Activated naive CD4-positive, alpha-beta T cell treated with anti-CD3 and anti-CD28 coated beads for 36 hours (primary cell): ENCODE measurements at regions not wholly inside any gene's neighbourhood (a gene's known extent, or its start where the extent isn't known, plus 50 kb on each side); places are given as distances from the start of the nearest gene placed in this dataset.

Experiments
- CTCF ChIA-PET: fragments of 350-600 bp; sonication (Branson Sonifier 250); formaldehyde crosslinking; loops from one replicate; lab custom pipeline; 2021; ENCODE audit warnings: antibody characterized with exemption; lab: Charles Lee
- DNase-seq: peaks from one replicate; pipeline ENCODE4 v3.0.0-alpha.2; 2020
- H3K27ac Mint-ChIP-seq: one replicate; pipeline ENCODE4 v1.8.0; 2021; ENCODE audit warnings: mild to moderate bottlenecking, mixed read lengths
- H3K27me3 Mint-ChIP-seq: one replicate; pipeline ENCODE4 v1.8.0; 2021; ENCODE audit warnings: low read depth, mixed read lengths
- H3K36me3 Mint-ChIP-seq: one replicate; pipeline ENCODE4 v1.8.0; 2021; ENCODE audit warnings: low read depth, mixed read lengths
- H3K4me1 Mint-ChIP-seq: one replicate; pipeline ENCODE4 v1.8.0; 2021; ENCODE audit warnings: low read depth, mixed read lengths
- H3K4me3 Mint-ChIP-seq: one replicate; pipeline ENCODE4 v1.8.0; 2021; ENCODE audit warnings: mild to moderate bottlenecking, moderate library complexity, mixed read lengths
- H3K9me3 Mint-ChIP-seq: one replicate; pipeline ENCODE4 v1.8.0; 2021; ENCODE audit warnings: mixed read lengths
- intact Hi-C: fragments of 100-400 bp; cut with micrococcal nuclease; formaldehyde crosslinking; loops from one replicate; pipeline ENCODE4 v1.15.1; 2023

DNA sequence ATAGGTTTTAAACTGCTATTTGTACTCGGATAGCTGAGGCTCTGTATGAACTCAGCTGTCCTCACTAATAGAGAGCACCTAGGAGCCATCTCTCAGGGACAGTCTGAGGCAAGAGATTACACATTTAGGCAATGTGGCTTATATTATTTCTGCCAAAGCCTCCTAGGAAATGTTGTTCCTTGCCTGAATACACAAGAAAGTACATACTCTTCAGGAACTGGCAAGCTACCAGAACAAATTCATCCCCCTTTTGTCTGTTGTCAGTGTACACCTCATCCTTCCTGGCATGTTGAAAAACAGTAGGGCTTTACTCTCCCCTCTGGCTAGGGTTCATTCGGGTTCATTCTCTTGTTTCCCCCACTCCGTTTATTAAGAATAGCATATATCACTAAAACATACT is 615.9 kb upstream of the FAT3 start:
- H3K36me3 Mint-ChIP-seq: no peaks in the 10 kb centered on the region
- no peak overlapping the region for H3K4me3 Mint-ChIP-seq
- intact Hi-C loops: no loop called here
- H3K4me1 Mint-ChIP-seq: no peaks in the 10 kb centered on the region
- H3K27me3 Mint-ChIP-seq: no peaks in the 10 kb centered on the region
- DNase-seq: no peak
- H3K9me3 Mint-ChIP-seq: peaks cover 6% of the 10 kb centered on the region
- H3K27ac Mint-ChIP-seq: no peak overlapping the region
- CTCF ChIA-PET: no interaction called here

DNA sequence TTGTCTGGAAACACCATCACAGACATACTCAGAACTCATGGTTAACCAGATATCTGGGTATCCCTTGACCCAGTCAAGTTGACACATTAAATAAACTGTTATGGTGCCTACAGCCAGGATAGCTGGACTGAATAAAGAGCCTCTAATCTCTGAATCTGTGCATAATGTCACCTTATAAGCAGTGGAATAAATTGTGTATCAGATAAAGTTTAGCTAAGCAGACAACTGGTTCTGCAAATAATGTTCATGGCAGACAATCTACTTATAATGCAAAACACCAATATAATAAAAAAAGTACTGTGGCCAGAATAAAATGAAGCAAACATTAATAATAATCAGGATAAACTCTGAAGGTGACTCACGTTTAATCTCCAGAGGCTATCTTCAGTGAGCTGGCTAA is 628.5 kb upstream of the FAT3 start:
- Mint-ChIP-seq H3K27me3 (no peaks in the 10 kb centered on the region), H3K36me3 (no peaks in the 10 kb centered on the region), H3K4me3 (no peak overlapping the region), H3K4me1 (no peaks in the 10 kb centered on the region), H3K9me3 (peaks cover 17% of the 10 kb centered on the region), H3K27ac (no peak overlapping the region)
- CTCF ChIA-PET: no interaction called here
- no peak for DNase-seq
- intact Hi-C loops: no loop called here

DNA sequence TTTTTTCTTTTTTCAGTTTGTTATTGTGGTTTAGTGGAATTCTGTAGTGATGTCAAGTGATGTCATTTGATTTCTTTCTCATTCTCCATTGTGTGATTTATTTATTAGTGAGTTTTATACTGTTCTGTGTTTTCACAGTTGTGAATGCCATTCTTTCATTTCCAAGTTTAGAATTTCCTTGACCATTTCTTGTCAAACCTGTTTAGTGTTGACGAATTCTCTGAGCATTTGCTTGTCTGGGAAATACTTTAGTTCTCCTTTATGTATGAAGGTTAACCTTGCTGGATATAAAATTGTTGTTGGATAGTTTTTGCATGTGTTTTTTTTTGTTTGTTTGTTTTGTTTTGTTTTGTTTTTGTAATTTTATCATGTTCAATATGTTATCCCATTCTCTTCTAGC is 633.6 kb upstream of the FAT3 start:
- CTCF ChIA-PET: no interaction called here
- no peak for DNase-seq
- no peaks in the 10 kb centered on the region for H3K27me3 Mint-ChIP-seq
- H3K36me3 Mint-ChIP-seq: no peaks in the 10 kb centered on the region
- intact Hi-C loops: no loop called here
- no peaks in the 10 kb centered on the region for H3K4me1 Mint-ChIP-seq
- H3K27ac Mint-ChIP-seq: no peak overlapping the region
- H3K4me3 Mint-ChIP-seq: no peak overlapping the region
- peaks cover 32% of the 10 kb centered on the region for H3K9me3 Mint-ChIP-seq

DNA sequence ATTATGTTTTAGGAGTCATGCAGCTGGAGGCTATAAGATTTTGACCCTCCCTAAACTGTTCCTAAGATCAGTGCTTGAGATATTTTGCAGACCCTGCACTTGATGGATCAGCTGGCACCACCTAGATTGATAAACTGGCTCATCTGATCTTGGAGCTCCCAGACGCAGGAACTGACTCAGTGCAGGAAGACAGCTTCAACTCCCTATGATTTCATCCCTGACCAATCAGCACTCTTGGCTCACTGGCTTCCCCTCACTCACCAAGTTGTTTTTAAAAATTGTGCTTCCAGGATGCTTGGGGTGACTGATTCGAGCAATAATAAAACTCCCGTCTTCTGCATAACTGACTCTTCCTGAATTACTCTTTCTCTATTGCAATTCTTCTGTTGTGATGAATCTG is 637.5 kb upstream of the FAT3 start:
- DNase-seq: no peak
- Mint-ChIP-seq H3K27me3 (no peaks in the 10 kb centered on the region), H3K4me3 (no peak overlapping the region), H3K9me3 (peaks cover 40% of the 10 kb centered on the region), H3K4me1 (no peaks in the 10 kb centered on the region), H3K27ac (no peak overlapping the region), H3K36me3 (no peaks in the 10 kb centered on the region)
- CTCF ChIA-PET: no interaction called here
- intact Hi-C loops: no loop called here

DNA sequence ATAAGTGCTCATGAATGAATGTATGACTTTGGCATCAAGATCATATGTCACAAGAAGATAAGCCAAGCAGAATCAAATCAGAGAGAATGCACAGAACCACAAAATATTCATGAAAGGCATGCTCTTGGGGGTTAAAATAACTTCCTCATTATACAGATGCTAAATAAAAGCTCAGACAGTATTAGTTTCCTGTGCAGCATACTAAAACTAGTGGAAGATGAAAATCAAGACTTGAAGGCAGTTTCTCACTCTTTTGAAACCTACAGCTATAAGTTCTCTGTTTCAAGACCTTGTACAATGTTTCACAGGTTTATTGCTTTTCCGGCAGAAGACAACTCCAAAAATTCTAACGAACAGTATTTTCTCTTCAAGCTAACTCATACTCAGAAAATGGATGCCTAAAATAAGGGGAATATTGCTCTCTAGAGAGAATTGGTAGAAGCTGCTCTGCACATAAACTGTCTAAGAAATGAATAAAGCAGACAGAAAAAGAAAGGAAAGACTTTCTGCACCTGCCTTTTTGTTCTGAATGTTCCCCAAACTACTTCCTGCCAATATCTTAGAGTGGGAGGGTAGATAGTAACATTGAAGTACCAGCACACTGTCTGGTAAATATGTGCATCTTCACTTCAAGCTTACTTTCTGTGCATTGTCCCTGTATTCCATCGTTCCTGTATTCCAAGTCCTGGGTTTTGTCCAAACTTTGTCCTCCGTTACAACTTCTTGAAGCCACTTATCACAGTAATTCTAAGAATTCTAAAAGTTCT is 639.4 kb upstream of the FAT3 start:
- Mint-ChIP-seq H3K4me1 (no peaks in the 10 kb centered on the region), H3K4me3 (no peak overlapping the region), H3K36me3 (no peaks in the 10 kb centered on the region), H3K27me3 (no peaks in the 10 kb centered on the region), H3K9me3 (peaks cover 43% of the 10 kb centered on the region), H3K27ac (no peak overlapping the region)
- CTCF ChIA-PET: no interaction called here
- intact Hi-C loops: no loop called here
- no peak for DNase-seq

DNA sequence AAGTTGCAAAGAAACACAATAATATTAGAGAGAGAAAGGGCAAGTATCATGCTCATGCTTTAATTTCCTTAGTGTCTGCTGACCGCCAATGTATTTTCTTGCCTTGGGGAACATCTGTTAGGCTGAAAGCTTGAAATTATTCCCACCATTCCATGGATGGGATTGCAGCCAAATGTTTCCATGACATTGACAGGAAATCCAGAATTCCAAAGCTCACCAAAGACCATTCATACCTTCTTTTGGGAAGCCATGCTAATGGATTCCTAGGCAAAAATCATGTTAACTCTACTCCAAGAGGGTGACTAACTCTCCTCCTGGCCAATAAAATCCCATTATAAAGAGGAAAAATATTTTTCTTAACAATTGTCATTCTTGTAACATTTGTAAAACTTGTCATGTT is 661.4 kb upstream of the FAT3 start:
- CTCF ChIA-PET: no interaction called here
- Mint-ChIP-seq H3K27me3 (no peaks in the 10 kb centered on the region), H3K4me1 (no peaks in the 10 kb centered on the region), H3K4me3 (no peak overlapping the region), H3K36me3 (no peaks in the 10 kb centered on the region), H3K9me3 (peaks cover 8% of the 10 kb centered on the region), H3K27ac (no peak overlapping the region)
- DNase-seq: no peak
- intact Hi-C loops: no loop called here

DNA sequence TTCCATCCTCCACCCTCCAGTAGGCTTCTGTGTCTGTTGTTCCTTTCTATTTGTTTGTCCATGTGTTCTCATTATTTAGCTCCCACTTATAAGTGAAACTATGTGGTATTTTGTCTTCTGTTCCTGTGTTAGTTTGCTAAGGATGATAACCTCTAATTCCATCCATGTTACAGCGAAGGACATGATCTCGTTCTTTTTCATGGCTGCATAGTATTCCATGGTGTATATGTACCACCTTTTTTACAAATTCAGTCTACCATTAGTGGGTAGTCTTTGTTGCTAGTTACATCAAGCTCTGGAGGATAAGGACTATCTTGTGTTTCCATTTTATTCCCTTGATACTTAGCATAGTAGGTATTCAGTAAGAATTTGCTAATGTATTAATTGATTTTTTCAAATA is 664.2 kb upstream of the FAT3 start:
- peaks cover 11% of the 10 kb centered on the region for H3K9me3 Mint-ChIP-seq
- no peak for DNase-seq
- no peak overlapping the region for H3K27ac Mint-ChIP-seq
- CTCF ChIA-PET: no interaction called here
- H3K4me3 Mint-ChIP-seq: no peak overlapping the region
- H3K27me3 Mint-ChIP-seq: no peaks in the 10 kb centered on the region
- no peaks in the 10 kb centered on the region for H3K4me1 Mint-ChIP-seq
- intact Hi-C loops: no loop called here
- H3K36me3 Mint-ChIP-seq: no peaks in the 10 kb centered on the region

DNA sequence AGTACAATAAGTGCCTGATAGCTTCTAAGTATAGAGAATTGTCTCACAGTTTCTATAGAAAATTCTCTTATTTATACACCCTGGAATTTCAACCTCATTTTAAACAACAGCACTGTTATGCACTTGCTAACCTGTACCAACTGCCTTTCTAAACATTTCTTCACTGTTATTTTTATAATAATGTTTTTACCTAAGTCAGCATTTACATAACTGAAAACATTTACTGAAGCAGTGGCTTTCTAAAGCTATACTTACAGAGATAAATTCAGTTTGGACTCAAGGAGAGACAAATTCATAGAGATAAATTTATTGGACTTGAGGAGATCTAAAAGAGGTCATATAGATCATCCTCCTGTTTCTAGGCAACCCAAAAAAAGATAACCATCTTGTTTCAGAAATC is 686.6 kb upstream of the FAT3 start:
- CTCF ChIA-PET: interaction anchor here (0.6 kb wide), 1 partner anchor 25 kb away, joined by 3 read pairs; no protein-coding TSS in a partner anchor
- H3K27me3 Mint-ChIP-seq: no peaks in the 10 kb centered on the region
- peaks cover 4% of the 10 kb centered on the region for H3K9me3 Mint-ChIP-seq
- intact Hi-C loops: no loop called here
- no peaks in the 10 kb centered on the region for H3K4me1 Mint-ChIP-seq
- DNase-seq: no peak
- no peak overlapping the region for H3K4me3 Mint-ChIP-seq
- H3K36me3 Mint-ChIP-seq: no peaks in the 10 kb centered on the region
- H3K27ac Mint-ChIP-seq: no peak overlapping the region

DNA sequence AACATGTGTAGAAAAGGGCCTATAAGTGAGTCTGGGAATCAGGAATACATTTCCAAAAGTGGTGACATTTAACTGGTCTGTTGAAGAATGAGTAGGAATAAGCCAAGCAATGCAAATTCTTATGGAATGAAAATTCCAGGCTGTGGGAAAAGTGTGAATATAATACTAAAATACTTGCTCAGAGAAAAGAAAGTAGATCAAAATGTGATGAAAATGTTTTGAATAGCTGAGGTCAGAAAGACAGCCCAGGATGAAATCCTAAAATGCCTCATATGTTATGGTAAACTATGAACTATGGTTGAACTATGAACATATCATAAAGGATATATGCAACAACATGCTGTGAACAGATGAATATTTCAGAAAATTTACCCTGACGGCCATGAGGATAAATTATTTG is 688.3 kb upstream of the FAT3 start:
- CTCF ChIA-PET: interaction anchor here (0.7 kb wide), 1 partner anchor 14 kb away, joined by 3 read pairs; no protein-coding TSS in a partner anchor
- no peak overlapping the region for H3K27ac Mint-ChIP-seq
- H3K27me3 Mint-ChIP-seq: no peaks in the 10 kb centered on the region

DNA sequence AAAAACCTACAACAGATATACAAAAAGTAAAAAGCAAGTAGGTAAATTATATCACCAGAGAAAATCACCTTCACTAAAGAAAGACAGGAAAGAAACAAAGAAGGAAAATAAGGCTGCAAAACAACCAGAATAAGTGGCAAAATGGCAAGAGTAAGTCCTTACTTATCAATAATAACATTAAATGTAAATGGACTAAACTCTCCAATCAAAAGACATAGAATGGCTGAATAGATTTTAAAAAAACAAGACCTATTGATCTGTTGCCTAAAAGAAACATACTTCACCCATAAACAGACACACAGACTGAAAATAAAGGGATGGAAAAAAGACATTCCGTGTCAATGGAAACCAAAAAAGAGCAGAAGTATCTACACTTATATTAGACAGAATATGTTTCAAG is 695.7 kb upstream of the FAT3 start:
- no peak for DNase-seq
- CTCF ChIA-PET: no interaction called here
- Mint-ChIP-seq H3K27me3 (no peaks in the 10 kb centered on the region), H3K4me3 (no peak overlapping the region), H3K9me3 (peaks cover 15% of the 10 kb centered on the region), H3K36me3 (no peaks in the 10 kb centered on the region), H3K4me1 (no peaks in the 10 kb centered on the region), H3K27ac (no peak overlapping the region)
- intact Hi-C loops: no loop called here

More for the DNA sequence above, 688.3 kb upstream of the FAT3 start:
- Mint-ChIP-seq H3K36me3 (no peaks in the 10 kb centered on the region), H3K4me3 (no peak overlapping the region), H3K9me3 (peaks cover 4% of the 10 kb centered on the region), H3K4me1 (no peaks in the 10 kb centered on the region)
- DNase-seq: no peak
- intact Hi-C loops: no loop called here

DNA sequence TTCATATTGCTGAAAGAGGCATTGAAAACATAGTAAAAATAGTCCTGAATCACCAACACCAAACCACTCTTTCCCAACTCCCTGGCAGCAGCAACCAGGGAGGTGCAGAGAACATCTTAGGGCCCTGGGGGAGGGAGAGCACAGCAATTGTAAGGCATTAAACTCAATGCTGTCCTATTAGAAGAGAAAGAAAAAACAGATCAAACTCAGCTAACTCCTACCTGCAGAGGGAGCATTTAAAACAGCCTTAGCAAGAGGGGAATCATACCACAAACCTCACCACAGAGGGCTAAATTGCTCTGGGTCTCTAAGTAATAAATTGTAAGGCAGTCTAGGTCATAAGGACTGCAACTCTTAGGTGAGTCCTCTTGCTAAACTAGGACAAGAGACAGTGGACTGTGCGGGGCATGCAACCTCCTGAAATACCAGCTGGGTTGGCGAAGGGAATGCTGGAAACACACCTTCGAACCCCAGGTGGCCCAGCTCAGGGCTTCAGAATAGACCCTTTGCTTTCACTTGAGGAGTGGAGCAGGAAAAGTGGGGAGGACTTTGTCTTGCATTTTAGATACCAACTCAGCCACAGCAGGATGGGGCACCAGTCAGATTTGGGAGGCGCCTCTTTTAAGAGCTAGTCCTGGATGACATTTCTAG is 697.1 kb upstream of the FAT3 start:
- intact Hi-C loops: no loop called here
- Mint-ChIP-seq H3K27me3 (no peaks in the 10 kb centered on the region), H3K9me3 (peaks cover 19% of the 10 kb centered on the region), H3K4me1 (no peaks in the 10 kb centered on the region), H3K4me3 (no peak overlapping the region), H3K36me3 (no peaks in the 10 kb centered on the region), H3K27ac (no peak overlapping the region)
- CTCF ChIA-PET: interaction anchor here (0.5 kb wide), 1 partner anchor 15 kb away, joined by 3 read pairs; no protein-coding TSS in a partner anchor
- DNase-seq: no peak

DNA sequence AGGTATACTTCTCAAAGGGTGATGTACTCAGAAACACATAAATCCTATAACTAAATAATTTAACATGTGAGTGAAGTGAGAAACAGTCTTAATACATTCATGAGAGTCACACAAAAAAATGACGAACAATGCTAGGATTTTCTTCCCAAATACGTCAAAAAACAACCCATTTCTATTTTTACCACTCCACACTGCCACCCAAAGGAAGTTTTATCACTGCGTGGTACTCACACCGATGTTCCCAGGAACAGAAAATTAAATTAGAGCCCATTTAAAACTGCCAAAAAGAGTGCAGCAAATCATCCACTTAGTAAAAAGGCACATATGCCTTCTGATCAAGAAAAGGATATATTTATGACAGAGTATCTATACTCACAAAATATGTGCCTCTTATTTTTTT is 710.9 kb upstream of the FAT3 start:
- intact Hi-C loops: no loop called here
- Mint-ChIP-seq H3K36me3 (no peaks in the 10 kb centered on the region), H3K27me3 (no peaks in the 10 kb centered on the region), H3K9me3 (peaks cover 9% of the 10 kb centered on the region), H3K27ac (no peak overlapping the region), H3K4me3 (no peak overlapping the region), H3K4me1 (no peaks in the 10 kb centered on the region)
- no peak for DNase-seq
- CTCF ChIA-PET: no interaction called here

DNA sequence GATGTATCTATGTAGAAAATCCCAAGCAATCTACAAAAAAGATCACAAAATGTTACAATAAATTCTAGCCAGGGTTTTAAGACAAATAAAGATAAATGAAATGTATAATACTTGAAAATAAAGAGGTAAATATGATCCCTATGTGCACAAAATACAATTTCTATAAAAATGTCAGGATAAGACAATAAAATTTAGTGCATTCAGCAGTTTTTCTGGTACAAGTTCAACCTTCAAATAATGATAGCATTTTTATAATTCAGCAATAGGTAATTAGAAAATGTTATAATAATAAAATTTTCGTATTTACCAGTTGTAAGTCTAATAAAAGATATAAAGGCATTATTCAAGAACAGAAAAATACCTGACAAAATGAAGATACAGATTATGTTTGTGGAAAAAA is 726.8 kb upstream of the FAT3 start:
- Mint-ChIP-seq H3K9me3 (no peaks in the 10 kb centered on the region), H3K27ac (no peak overlapping the region), H3K4me3 (no peak overlapping the region), H3K4me1 (no peaks in the 10 kb centered on the region), H3K27me3 (no peaks in the 10 kb centered on the region), H3K36me3 (no peaks in the 10 kb centered on the region)
- DNase-seq: no peak
- intact Hi-C loops: no loop called here
- CTCF ChIA-PET: no interaction called here
